HL-60 (cell line): ENCODE measurements at regions not wholly inside any gene's neighbourhood (a gene's known extent, or its start where the extent isn't known, plus 50 kb on each side); places are given as distances from the start of the nearest gene placed in this dataset.

Source experiments
- DNase-seq, 2 experiments: peaks; one replicate each; pipeline ENCODE4 v3.0.0-alpha.2; 2010 to 2020; ENCODE audit warnings: low read depth in 1 of 2, low spot score in 1 of 2
- H3K27ac ChIP-seq: fragments of 250-450 bp; sonication (Bioruptor Pico); replicated peaks from 2 replicates; pipeline ENCODE4 v1.5.1; 2020; ENCODE audit warnings: mild to moderate bottlenecking, moderate library complexity
- H3K27me3 ChIP-seq: fragments of 250-450 bp; sonication (Bioruptor Pico); 2 replicates; pipeline ENCODE4 v1.5.1; 2021; ENCODE audit warnings: mild to moderate bottlenecking, moderate library complexity; ENCODE audit not compliant: insufficient read depth, poor library complexity, severe bottlenecking
- H3K4me3 ChIP-seq: replicated peaks from 2 replicates; pipeline ENCODE4 v1.5.1; 2011; ENCODE audit warnings: mild to moderate bottlenecking, control low read depth, low read length; ENCODE audit not compliant: insufficient read depth
- CTCF ChIP-seq: IDR thresholded peaks from one replicate; pipeline ENCODE4 v1.5.1; 2011; ENCODE audit warnings: low read length, control low read depth, inconsistent platforms; ENCODE audit not compliant: insufficient read depth
- GABPA ChIP-seq: IDR thresholded peaks from 2 replicates; pipeline ENCODE4 v1.6.1; 2012; ENCODE audit warnings: low read depth
- POLR2AphosphoS5 ChIP-seq: IDR thresholded peaks from 2 replicates; pipeline ENCODE4 v1.6.1; 2012; ENCODE audit warnings: low read depth
- SPI1 ChIP-seq: IDR thresholded peaks from 2 replicates; pipeline ENCODE4 v1.6.1; 2012; ENCODE audit warnings: low read depth, mild to moderate bottlenecking, borderline replicate concordance
- TF ChIP-seq, protein P1 (sequence below): IDR thresholded peaks from 2 replicates; pipeline ENCODE4 v1.6.1; 2012; ENCODE audit warnings: low read depth; ENCODE audit not compliant: insufficient replicate concordance

DNA sequence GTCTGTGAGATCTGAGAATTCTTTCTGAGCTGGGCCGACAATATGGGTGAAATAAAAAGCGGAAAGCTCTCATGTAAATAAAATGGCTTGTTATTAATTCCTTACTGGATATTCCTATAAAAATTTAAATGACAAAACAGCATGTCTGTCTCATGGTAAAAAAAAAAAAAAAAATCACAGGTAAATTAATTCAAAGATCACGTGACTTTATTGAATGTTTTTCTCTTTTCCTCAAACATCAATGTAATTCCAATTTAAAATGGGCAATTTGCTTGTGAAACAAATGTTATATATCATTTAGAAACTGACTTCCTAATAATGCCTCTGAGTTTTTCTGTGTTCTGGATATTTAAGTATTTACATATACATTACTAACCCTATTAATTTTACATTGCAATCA lies 280.3 kb downstream of the NR2F2 start:
- no peak for DNase-seq
- no peak overlapping the region for H3K27ac ChIP-seq

DNA sequence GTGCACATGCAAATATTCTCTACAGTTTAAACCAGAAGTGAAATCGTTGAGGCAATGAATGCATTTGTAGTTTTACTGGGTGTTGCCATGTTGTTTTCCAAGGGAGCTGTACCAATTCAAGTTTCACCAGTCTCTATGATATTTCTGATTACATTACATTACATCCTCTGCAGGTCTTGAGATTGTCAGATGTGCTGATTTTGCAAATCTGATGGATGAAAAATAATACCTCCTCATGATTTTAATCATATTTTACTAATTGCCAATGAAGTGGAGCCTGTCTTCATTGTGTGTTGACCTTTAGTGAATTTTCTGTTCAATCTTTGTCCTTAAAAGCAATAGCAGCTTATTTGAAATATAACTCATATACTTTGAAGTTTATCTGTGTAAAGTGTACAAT lies 282.4 kb downstream of the NR2F2 start:
- H3K27ac ChIP-seq: no peak overlapping the region
- H3K4me3 ChIP-seq: no peak overlapping the region
- TF ChIP-seq POLR2AphosphoS5: no peak
- H3K27me3 ChIP-seq: no peaks in the 10 kb centered on the region
- DNase-seq: no peak

More for the DNA sequence above, 280.3 kb downstream of the NR2F2 start:
- TF ChIP-seq GABPA (no peak), POLR2AphosphoS5 (no peak), CTCF (no peak), SPI1 (no peak)
- TF ChIP-seq, protein P1, sequence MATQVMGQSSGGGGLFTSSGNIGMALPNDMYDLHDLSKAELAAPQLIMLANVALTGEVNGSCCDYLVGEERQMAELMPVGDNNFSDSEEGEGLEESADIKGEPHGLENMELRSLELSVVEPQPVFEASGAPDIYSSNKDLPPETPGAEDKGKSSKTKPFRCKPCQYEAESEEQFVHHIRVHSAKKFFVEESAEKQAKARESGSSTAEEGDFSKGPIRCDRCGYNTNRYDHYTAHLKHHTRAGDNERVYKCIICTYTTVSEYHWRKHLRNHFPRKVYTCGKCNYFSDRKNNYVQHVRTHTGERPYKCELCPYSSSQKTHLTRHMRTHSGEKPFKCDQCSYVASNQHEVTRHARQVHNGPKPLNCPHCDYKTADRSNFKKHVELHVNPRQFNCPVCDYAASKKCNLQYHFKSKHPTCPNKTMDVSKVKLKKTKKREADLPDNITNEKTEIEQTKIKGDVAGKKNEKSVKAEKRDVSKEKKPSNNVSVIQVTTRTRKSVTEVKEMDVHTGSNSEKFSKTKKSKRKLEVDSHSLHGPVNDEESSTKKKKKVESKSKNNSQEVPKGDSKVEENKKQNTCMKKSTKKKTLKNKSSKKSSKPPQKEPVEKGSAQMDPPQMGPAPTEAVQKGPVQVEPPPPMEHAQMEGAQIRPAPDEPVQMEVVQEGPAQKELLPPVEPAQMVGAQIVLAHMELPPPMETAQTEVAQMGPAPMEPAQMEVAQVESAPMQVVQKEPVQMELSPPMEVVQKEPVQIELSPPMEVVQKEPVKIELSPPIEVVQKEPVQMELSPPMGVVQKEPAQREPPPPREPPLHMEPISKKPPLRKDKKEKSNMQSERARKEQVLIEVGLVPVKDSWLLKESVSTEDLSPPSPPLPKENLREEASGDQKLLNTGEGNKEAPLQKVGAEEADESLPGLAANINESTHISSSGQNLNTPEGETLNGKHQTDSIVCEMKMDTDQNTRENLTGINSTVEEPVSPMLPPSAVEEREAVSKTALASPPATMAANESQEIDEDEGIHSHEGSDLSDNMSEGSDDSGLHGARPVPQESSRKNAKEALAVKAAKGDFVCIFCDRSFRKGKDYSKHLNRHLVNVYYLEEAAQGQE: no peak
- no peaks in the 10 kb centered on the region for H3K27me3 ChIP-seq
- H3K4me3 ChIP-seq: no peak overlapping the region

GRCh38 chr15:96619174-96619573 lies 288.7 kb downstream of the NR2F2 start:
- TF ChIP-seq CTCF (no peak), POLR2AphosphoS5 (no peak), GABPA (no peak), SPI1 (no peak)
- TF ChIP-seq, protein P1: no peak
- no peak overlapping the region for H3K27ac ChIP-seq
- no peaks in the 10 kb centered on the region for H3K27me3 ChIP-seq
- no peak for DNase-seq
- no peak overlapping the region for H3K4me3 ChIP-seq

GRCh38 chr15:96622714-96623113 lies 292.2 kb downstream of the NR2F2 start:
- Histone ChIP-seq H3K27me3 (no peaks in the 10 kb centered on the region), H3K4me3 (no peak overlapping the region), H3K27ac (no peak overlapping the region)
- TF ChIP-seq GABPA (no peak), CTCF (no peak), POLR2AphosphoS5 (no peak), SPI1 (no peak)
- TF ChIP-seq, protein P1: no peak
- no peak for DNase-seq
